Tibial artery (tissue), 4 donors: ENCODE measurements at regions not wholly inside any gene's neighbourhood (a gene's known extent, or its start where the extent isn't known, plus 50 kb on each side); places are given as distances from the start of the nearest gene placed in this dataset.

Experiments used
- DNase-seq, 2 donors: peaks; one replicate each; pipeline ENCODE4 v3.0.0-alpha.2; 2019
- H3K27ac ChIP-seq, 2 donors: fragments of 200-600 bp; sonication (generic) in 1 of 2; 1 replicate in 1 of 2; 2 replicates in 1 of 2; pipeline ENCODE4 v1.5.1; 2018 to 2019; ENCODE audit warnings: mild to moderate bottlenecking in 1 of 2
- H3K27me3 ChIP-seq, 2 donors: fragments of 200-600 bp; sonication (generic) in 1 of 2; one replicate each; pipeline versions ENCODE4 v1.5.1 to v1.6.0; 2016 to 2019
- H3K36me3 ChIP-seq, 3 donors: fragments of 200-600 bp; sonication (generic) in 2 of 3; one replicate each; pipeline ENCODE4 v1.5.1; 2016 to 2019; ENCODE audit warnings: mild to moderate bottlenecking in 2 of 3
- H3K4me1 ChIP-seq, 4 donors: fragments of 200-600 bp; sonication (generic) in 2 of 4; 1 replicate in 3 of 4; 2 replicates in 1 of 4; pipeline ENCODE4 v1.5.1; 2016 to 2019
- H3K4me3 ChIP-seq, 2 donors: fragments of 200-600 bp; sonication (generic) in 1 of 2; 1 replicate in 1 of 2; 2 replicates in 1 of 2; pipeline ENCODE4 v1.5.1; 2018 to 2019; ENCODE audit warnings: mild to moderate bottlenecking in 2 of 2
- H3K9me3 ChIP-seq, 3 donors: fragments of 200-600 bp; sonication (generic) in 1 of 3; one replicate each; pipeline ENCODE4 v1.5.1; 2016 to 2019
- CTCF ChIP-seq, 2 experiments: fragments of 200-600 bp in 1 of 2; fragments of 450-650 bp in 1 of 2; IDR thresholded peaks; one replicate each; pipeline ENCODE4 v1.5.1; 2017 to 2019; ENCODE audit warnings: antibody characterized with exemption in 2 of 2, mild to moderate bottlenecking in 1 of 2, moderate library complexity in 1 of 2
- intact Hi-C: fragments of 100-400 bp; cut with DNase I; formaldehyde crosslinking; loops from one replicate; pipeline ENCODE4 v1.15.0; 2023; ENCODE audit warnings: low total_unique reads

DNA sequence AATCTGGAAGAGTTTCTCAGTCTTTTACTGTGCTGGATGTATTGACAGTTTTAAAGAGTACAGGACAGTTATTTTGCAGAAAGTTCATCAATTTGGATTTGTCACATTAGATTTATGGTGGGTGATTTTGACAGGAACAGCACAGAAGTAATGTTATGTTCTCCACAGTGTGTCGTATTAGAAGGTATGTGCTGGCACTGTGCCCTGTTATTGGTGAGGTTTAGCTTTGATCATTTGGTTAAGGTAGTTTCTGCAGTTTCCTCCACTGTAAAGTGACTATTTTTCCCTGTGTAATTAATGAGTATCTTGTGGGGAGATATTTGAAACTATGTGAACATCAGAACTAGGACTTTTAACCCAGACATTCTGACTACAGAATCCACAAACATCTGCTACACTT is 308.5 kb upstream of the TBX3 start:
- no peak for DNase-seq
- intact Hi-C loops, result no loop called here

GRCh38 chr12:114990381-114990780 is 306.4 kb upstream of the TBX3 start:
- no peak for DNase-seq
- H3K9me3 ChIP-seq, result peaks cover 0 to 3% (median 1%) of the 10 kb centered on the region in 3 donors
- no peak overlapping the region for H3K4me3 ChIP-seq
- H3K36me3 ChIP-seq, result no peaks in the 10 kb centered on the region
- no peaks in the 10 kb centered on the region for H3K27me3 ChIP-seq
- no peak overlapping the region for H3K27ac ChIP-seq
- TF ChIP-seq CTCF (IDR thresholded peaks at IDR 0.05), result no peak
- no peaks in the 10 kb centered on the region for H3K4me1 ChIP-seq
- intact Hi-C loops, result no loop called here

More for the DNA sequence above, 308.5 kb upstream of the TBX3 start:
- H3K4me3 ChIP-seq, result no peak overlapping the region
- H3K9me3 ChIP-seq, result no peaks in the 10 kb centered on the region
- H3K4me1 ChIP-seq, result no peaks in the 10 kb centered on the region
- H3K27ac ChIP-seq, result no peak overlapping the region
- H3K27me3 ChIP-seq, result peaks cover 0 to 4% of the 10 kb centered on the region in 2 donors
- H3K36me3 ChIP-seq, result no peaks in the 10 kb centered on the region
- no peak for TF ChIP-seq CTCF (IDR thresholded peaks at IDR 0.05)

GRCh38 chr12:114986849-114987248 is 302.9 kb upstream of the TBX3 start:
- DNase-seq, result no peak
- Histone ChIP-seq H3K27me3 (no peaks in the 10 kb centered on the region), H3K27ac (no peak overlapping the region), H3K9me3 (peaks cover 0 to 7% (median 3%) of the 10 kb centered on the region in 3 donors), H3K4me1 (no peaks in the 10 kb centered on the region), H3K4me3 (no peak overlapping the region), H3K36me3 (no peaks in the 10 kb centered on the region)
- no peak for TF ChIP-seq CTCF (IDR thresholded peaks at IDR 0.05)
- intact Hi-C loops, result no loop called here

DNA sequence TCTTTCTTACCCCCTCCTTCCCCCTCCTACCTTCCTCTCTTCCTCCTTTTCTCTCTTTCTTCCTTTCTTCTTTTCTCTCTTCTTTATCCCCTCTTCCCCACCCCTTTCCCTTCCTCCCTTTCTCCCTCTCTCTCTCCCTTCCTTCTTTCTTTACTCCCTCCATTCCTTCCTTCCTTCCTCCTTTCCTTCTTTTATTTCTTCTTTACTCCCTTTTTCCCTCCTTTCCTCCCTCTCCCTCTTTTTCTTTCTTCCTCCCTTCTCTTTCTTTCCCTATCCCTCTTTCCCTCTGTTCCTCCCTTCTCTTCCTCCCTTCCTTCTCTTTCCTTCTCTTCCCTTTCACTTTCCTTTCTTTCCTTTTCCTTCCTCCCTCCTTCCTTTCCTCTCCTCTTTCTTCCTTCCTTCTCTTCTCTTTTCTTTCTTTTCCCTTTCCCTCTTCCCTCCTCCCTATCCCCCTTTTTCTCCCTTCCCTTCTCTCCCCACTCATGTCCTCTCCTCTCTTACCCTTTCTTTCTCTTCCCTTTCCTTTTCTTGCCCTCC is 302.3 kb upstream of the TBX3 start:
- H3K4me1 ChIP-seq, result no peaks in the 10 kb centered on the region
- no peak overlapping the region for H3K4me3 ChIP-seq
- no peak overlapping the region for H3K27ac ChIP-seq
- H3K9me3 ChIP-seq, result peaks cover 0 to 7% (median 3%) of the 10 kb centered on the region in 3 donors
- no peak for DNase-seq
- H3K36me3 ChIP-seq, result no peaks in the 10 kb centered on the region
- no peaks in the 10 kb centered on the region for H3K27me3 ChIP-seq
- intact Hi-C loops, result no loop called here
- no peak for TF ChIP-seq CTCF (IDR thresholded peaks at IDR 0.05)

DNA sequence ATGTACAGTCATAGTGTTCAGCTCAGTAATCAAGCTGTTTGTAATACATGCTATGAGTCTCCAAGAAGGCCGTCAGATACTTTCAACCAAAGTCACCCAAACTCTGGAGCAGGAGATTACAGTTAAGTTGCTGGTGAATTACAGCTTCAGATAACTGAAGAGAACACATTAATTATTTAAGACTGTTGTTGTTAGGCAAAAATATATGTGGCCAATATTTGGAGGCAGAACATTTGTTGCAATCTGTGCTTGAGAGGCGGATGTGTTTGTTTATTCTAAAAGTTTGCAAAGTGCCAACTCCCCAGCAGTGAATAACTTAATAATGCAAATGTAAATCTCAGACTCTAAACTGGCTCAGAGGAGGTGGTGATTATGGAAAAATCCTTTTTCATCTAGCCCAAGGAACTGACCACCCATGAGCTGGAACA is 300.7 kb upstream of the TBX3 start:
- no peak for TF ChIP-seq CTCF (IDR thresholded peaks at IDR 0.05)
- Histone ChIP-seq H3K36me3 (no peaks in the 10 kb centered on the region), H3K4me1 (no peaks in the 10 kb centered on the region), H3K27me3 (no peaks in the 10 kb centered on the region), H3K27ac (no peak overlapping the region), H3K9me3 (peaks cover 0 to 7% (median 3%) of the 10 kb centered on the region in 3 donors), H3K4me3 (no peak overlapping the region)
- intact Hi-C loops, result no loop called here
- no peak for DNase-seq

DNA sequence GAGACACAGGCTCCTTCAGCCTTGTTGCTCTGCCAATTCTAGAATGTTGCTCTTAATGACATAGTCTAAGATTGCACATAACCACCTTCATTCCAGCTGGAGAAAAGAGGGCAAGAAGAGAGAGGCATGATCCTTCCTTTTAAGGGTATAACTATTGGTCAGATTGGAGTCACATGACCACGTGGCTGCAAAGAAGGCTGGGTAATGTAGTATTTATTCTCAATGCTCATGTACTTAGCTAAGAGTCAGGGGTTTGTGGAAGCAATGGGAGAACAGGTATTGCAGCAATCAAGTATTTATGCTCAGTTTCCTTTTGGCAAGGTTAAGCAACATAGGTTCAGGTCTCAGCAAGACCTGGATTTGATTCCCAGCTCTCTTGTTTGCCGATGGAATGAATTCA is 298.8 kb upstream of the TBX3 start:
- no peaks in the 10 kb centered on the region for H3K36me3 ChIP-seq
- no peak overlapping the region for H3K4me3 ChIP-seq
- no peak overlapping the region for H3K27ac ChIP-seq
- H3K9me3 ChIP-seq, result peaks cover 0 to 7% (median 3%) of the 10 kb centered on the region in 3 donors
- intact Hi-C loops, result no loop called here
- no peak for TF ChIP-seq CTCF (IDR thresholded peaks at IDR 0.05)
- no peaks in the 10 kb centered on the region for H3K4me1 ChIP-seq
- DNase-seq, result no peak
- H3K27me3 ChIP-seq, result no peaks in the 10 kb centered on the region
